ENCODE measurements at regions not wholly inside any gene's neighbourhood (a gene's known extent, or its start where the extent isn't known, plus 50 kb on each side); places are given as distances from the start of the nearest gene placed in this dataset.

DNA sequence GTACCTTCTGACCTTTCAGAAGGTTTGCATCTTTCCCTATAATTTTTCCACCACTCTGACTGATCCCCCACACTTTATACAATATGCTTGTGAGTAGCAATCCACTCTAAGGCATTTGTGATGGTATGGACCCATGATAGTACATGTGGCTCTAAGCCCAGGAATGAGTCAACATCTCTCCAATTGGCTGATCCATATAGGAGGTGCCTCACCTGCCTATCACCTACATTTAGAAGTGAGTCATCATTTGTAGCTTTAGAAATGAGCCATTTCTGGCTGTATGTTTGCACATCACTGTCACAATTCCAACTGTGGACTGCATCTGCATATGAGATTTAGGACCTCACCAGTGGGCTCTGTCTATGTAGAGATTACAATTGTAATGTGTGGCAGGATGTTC lies 133.1 kb upstream of the ZNF91 start:
- Histone ChIP-seq H3K4me1 (no peaks in the 10 kb centered on the region), H3K9me3 (peaks cover 23% of the 10 kb centered on the region), H3K27ac (no peak overlapping the region), H3K4me3 (no peak overlapping the region), H3K4me2 (no peak overlapping the region)
- no peak for TF ChIP-seq HOXB13 (CRISPR knock-in tag; IDR thresholded peaks at IDR 0.05; ENCODE audit: low read depth)
- TF ChIP-seq, protein P1, sequence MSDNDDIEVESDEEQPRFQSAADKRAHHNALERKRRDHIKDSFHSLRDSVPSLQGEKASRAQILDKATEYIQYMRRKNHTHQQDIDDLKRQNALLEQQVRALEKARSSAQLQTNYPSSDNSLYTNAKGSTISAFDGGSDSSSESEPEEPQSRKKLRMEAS (IDR thresholded peaks at IDR 0.05), result no peak
- no peak for TF ChIP-seq HOXB5 (CRISPR knock-in tag; IDR thresholded peaks at IDR 0.05)
- TF ChIP-seq CHD4 (IDR thresholded peaks at IDR 0.05; ENCODE audit: borderline replicate concordance), result no peak
- TF ChIP-seq RCOR1 (IDR thresholded peaks at IDR 0.05; ENCODE audit: low read depth, low read length), result no peak
- no peak for TF ChIP-seq NPAS2 (CRISPR knock-in tag; IDR thresholded peaks at IDR 0.05; ENCODE audit: borderline replicate concordance)
- TF ChIP-seq EP300 (IDR thresholded peaks at IDR 0.05), result no peak
- TF ChIP-seq, protein P2, sequence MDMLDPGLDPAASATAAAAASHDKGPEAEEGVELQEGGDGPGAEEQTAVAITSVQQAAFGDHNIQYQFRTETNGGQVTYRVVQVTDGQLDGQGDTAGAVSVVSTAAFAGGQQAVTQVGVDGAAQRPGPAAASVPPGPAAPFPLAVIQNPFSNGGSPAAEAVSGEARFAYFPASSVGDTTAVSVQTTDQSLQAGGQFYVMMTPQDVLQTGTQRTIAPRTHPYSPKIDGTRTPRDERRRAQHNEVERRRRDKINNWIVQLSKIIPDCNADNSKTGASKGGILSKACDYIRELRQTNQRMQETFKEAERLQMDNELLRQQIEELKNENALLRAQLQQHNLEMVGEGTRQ (IDR thresholded peaks at IDR 0.05), result no peak
- TF ChIP-seq, protein P3, sequence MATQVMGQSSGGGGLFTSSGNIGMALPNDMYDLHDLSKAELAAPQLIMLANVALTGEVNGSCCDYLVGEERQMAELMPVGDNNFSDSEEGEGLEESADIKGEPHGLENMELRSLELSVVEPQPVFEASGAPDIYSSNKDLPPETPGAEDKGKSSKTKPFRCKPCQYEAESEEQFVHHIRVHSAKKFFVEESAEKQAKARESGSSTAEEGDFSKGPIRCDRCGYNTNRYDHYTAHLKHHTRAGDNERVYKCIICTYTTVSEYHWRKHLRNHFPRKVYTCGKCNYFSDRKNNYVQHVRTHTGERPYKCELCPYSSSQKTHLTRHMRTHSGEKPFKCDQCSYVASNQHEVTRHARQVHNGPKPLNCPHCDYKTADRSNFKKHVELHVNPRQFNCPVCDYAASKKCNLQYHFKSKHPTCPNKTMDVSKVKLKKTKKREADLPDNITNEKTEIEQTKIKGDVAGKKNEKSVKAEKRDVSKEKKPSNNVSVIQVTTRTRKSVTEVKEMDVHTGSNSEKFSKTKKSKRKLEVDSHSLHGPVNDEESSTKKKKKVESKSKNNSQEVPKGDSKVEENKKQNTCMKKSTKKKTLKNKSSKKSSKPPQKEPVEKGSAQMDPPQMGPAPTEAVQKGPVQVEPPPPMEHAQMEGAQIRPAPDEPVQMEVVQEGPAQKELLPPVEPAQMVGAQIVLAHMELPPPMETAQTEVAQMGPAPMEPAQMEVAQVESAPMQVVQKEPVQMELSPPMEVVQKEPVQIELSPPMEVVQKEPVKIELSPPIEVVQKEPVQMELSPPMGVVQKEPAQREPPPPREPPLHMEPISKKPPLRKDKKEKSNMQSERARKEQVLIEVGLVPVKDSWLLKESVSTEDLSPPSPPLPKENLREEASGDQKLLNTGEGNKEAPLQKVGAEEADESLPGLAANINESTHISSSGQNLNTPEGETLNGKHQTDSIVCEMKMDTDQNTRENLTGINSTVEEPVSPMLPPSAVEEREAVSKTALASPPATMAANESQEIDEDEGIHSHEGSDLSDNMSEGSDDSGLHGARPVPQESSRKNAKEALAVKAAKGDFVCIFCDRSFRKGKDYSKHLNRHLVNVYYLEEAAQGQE (IDR thresholded peaks at IDR 0.05), result no peak
- no peak for TF ChIP-seq RARB (CRISPR knock-in tag; IDR thresholded peaks at IDR 0.05)
- TF ChIP-seq, protein P4, sequence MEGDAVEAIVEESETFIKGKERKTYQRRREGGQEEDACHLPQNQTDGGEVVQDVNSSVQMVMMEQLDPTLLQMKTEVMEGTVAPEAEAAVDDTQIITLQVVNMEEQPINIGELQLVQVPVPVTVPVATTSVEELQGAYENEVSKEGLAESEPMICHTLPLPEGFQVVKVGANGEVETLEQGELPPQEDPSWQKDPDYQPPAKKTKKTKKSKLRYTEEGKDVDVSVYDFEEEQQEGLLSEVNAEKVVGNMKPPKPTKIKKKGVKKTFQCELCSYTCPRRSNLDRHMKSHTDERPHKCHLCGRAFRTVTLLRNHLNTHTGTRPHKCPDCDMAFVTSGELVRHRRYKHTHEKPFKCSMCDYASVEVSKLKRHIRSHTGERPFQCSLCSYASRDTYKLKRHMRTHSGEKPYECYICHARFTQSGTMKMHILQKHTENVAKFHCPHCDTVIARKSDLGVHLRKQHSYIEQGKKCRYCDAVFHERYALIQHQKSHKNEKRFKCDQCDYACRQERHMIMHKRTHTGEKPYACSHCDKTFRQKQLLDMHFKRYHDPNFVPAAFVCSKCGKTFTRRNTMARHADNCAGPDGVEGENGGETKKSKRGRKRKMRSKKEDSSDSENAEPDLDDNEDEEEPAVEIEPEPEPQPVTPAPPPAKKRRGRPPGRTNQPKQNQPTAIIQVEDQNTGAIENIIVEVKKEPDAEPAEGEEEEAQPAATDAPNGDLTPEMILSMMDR (IDR thresholded peaks at IDR 0.05), result no peak
- no peak for TF ChIP-seq HEYL (CRISPR knock-in tag; IDR thresholded peaks at IDR 0.05)
- TF ChIP-seq, protein P5, sequence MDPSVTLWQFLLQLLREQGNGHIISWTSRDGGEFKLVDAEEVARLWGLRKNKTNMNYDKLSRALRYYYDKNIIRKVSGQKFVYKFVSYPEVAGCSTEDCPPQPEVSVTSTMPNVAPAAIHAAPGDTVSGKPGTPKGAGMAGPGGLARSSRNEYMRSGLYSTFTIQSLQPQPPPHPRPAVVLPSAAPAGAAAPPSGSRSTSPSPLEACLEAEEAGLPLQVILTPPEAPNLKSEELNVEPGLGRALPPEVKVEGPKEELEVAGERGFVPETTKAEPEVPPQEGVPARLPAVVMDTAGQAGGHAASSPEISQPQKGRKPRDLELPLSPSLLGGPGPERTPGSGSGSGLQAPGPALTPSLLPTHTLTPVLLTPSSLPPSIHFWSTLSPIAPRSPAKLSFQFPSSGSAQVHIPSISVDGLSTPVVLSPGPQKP (IDR thresholded peaks at IDR 0.05; ENCODE audit: low read depth, low read length), result no peak
- no peak for TF ChIP-seq RFX5 (IDR thresholded peaks at IDR 0.05)
- POLR2A ChIA-PET, result no interaction called here
- DNase-seq (ENCODE audit: low read depth in 1 of 2, low spot score in 1 of 2) (no peak), FAIRE-seq (no peak), ATAC-seq (no peak)
- CTCF ChIA-PET, result interaction anchor here (1.4 kb wide), 1 partner anchor 12 kb away, joined by 3 read pairs; no protein-coding TSS in a partner anchor

DNA sequence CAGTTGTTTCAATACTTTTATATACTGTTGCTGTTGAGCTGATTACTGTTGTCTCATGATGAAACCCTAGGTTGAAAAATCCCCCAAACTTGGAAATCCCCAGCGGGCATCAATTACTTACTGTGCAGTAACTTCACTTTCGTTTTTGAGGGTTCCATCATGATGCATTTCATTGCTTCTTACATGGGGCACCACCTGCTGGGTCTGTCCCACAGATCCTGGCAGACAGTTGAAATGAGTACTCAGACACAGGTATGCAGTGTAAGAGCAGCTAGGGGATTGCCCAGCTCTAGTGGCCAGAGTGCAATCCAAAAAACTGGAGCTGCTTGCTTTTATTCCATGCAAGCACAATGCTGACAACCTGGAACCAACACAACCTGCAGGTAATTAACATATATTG lies 132.5 kb upstream of the ZNF91 start:
- ATAC-seq, result no peak
- TF ChIP-seq NFE2L2 (conservative IDR thresholded peaks at IDR 0.05; ENCODE audit: low read length) (no peak), ZFP36 (IDR thresholded peaks at IDR 0.05; ENCODE audit: borderline replicate concordance, partially characterized antibody) (no peak), FOSL2 (IDR thresholded peaks at IDR 0.05) (no peak), FOSL2 (CRISPR knock-in tag; IDR thresholded peaks at IDR 0.05) (no peak), NR3C1 (IDR thresholded peaks at IDR 0.05) (no peak), EHF (CRISPR knock-in tag; IDR thresholded peaks at IDR 0.05) (no peak), ZNF302 (CRISPR knock-in tag; IDR thresholded peaks at IDR 0.05) (no peak), ESRRA (IDR thresholded peaks at IDR 0.05; ENCODE audit: borderline replicate concordance, low read length) (no peak), SMC3 (IDR thresholded peaks at IDR 0.05) (no peak), MAZ (IDR thresholded peaks at IDR 0.05; ENCODE audit: borderline replicate concordance, low read depth, low read length) (no peak)
- TF ChIP-seq, protein P5 (IDR thresholded peaks at IDR 0.05; ENCODE audit: low read depth, low read length), result no peak
- TF ChIP-seq, protein P6, sequence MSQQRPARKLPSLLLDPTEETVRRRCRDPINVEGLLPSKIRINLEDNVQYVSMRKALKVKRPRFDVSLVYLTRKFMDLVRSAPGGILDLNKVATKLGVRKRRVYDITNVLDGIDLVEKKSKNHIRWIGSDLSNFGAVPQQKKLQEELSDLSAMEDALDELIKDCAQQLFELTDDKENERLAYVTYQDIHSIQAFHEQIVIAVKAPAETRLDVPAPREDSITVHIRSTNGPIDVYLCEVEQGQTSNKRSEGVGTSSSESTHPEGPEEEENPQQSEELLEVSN (IDR thresholded peaks at IDR 0.05; ENCODE audit: borderline replicate concordance, low read depth), result no peak
- POLR2A ChIA-PET, result no interaction called here
- no peak for FAIRE-seq
- Histone ChIP-seq H3K27ac (no peak overlapping the region), H3K9me3 (peaks cover 24% of the 10 kb centered on the region), H3K4me2 (no peak overlapping the region), H3K4me1 (no peaks in the 10 kb centered on the region), H3K4me3 (no peak overlapping the region)
- 2% methylated on average over 2 of the region's 2 CpGs for WGBS (ENCODE audit: missing lambda C conversion rate)
- no peak for DNase-seq (ENCODE audit: low read depth in 1 of 2, low spot score in 1 of 2)
- CTCF ChIA-PET, result no interaction called here

Measured in A549 (cell line).